PC-3 (cell line): ENCODE measurements at regions not wholly inside any gene's neighbourhood (a gene's known extent, or its start where the extent isn't known, plus 50 kb on each side); places are given as distances from the start of the nearest gene placed in this dataset.

Source experiments
- CTCF ChIP-seq: fragments of 300-600 bp; sonication (generic); conservative IDR thresholded peaks from 2 replicates; pipeline ENCODE4 v1.5.1; 2017; ENCODE audit warnings: antibody characterized with exemption, low read depth, mild to moderate bottlenecking, low read length
- EZH2 ChIP-seq: fragments of 300-600 bp; sonication (generic); IDR thresholded peaks from one replicate; pipeline ENCODE4 v1.6.1; 2017; ENCODE audit warnings: antibody characterized with exemption, mild to moderate bottlenecking, low read length; ENCODE audit not compliant: unreplicated experiment

GRCh38 chr4:9691238-9692065, 90.0 kb upstream of the DRD5 start:
- no peak for TF ChIP-seq CTCF
- no peak for TF ChIP-seq EZH2
